Neural crest cell (in vitro differentiated cells): ENCODE measurements at regions not wholly inside any gene's neighbourhood (a gene's known extent, or its start where the extent isn't known, plus 50 kb on each side); places are given as distances from the start of the nearest gene placed in this dataset.

Source experiments
- DNase-seq: peaks from one replicate; pipeline ENCODE4 v3.0.0; 2021; ENCODE audit warnings: low read depth, mixed read lengths, low spot score
- H3K27ac Mint-ChIP-seq: one replicate; pipeline ENCODE4 v1.8.0; 2021; ENCODE audit warnings: mild to moderate bottlenecking, mixed read lengths; ENCODE audit not compliant: unreplicated experiment
- H3K27me3 Mint-ChIP-seq: 2 replicates; pipeline ENCODE4 v1.8.0; 2021; ENCODE audit warnings: low read depth, mild to moderate bottlenecking, mixed read lengths
- H3K36me3 Mint-ChIP-seq: 2 replicates; pipeline ENCODE4 v1.8.0; 2021; ENCODE audit warnings: low read depth, mild to moderate bottlenecking, mixed read lengths
- H3K4me1 Mint-ChIP-seq: 2 replicates; pipeline ENCODE4 v1.8.0; 2021; ENCODE audit warnings: mixed read lengths
- H3K4me3 Mint-ChIP-seq: one replicate; pipeline ENCODE4 v1.8.0; 2021; ENCODE audit warnings: mild to moderate bottlenecking, mixed read lengths
- H3K9me3 Mint-ChIP-seq: 2 replicates; pipeline ENCODE4 v1.8.0; 2021; ENCODE audit warnings: mixed read lengths
- TF ChIP-seq, protein P1 (sequence below): fragments of 200-600 bp; sonication (generic); conservative IDR thresholded peaks from 2 replicates; pipeline ENCODE4 v1.5.0; 2021; ENCODE audit warnings: antibody characterized with exemption, mild to moderate bottlenecking

GRCh38 chr7:119522698-119523097 is 750.3 kb upstream of the KCND2 start:
- DNase-seq: no peak
- Mint-ChIP-seq H3K4me1 (no peaks in the 10 kb centered on the region), H3K9me3 (peaks cover 2% of the 10 kb centered on the region), H3K36me3 (no peaks in the 10 kb centered on the region), H3K4me3 (no peak overlapping the region), H3K27me3 (no peaks in the 10 kb centered on the region), H3K27ac (no peak overlapping the region)
- TF ChIP-seq, protein P1, sequence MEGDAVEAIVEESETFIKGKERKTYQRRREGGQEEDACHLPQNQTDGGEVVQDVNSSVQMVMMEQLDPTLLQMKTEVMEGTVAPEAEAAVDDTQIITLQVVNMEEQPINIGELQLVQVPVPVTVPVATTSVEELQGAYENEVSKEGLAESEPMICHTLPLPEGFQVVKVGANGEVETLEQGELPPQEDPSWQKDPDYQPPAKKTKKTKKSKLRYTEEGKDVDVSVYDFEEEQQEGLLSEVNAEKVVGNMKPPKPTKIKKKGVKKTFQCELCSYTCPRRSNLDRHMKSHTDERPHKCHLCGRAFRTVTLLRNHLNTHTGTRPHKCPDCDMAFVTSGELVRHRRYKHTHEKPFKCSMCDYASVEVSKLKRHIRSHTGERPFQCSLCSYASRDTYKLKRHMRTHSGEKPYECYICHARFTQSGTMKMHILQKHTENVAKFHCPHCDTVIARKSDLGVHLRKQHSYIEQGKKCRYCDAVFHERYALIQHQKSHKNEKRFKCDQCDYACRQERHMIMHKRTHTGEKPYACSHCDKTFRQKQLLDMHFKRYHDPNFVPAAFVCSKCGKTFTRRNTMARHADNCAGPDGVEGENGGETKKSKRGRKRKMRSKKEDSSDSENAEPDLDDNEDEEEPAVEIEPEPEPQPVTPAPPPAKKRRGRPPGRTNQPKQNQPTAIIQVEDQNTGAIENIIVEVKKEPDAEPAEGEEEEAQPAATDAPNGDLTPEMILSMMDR: no peak

DNA sequence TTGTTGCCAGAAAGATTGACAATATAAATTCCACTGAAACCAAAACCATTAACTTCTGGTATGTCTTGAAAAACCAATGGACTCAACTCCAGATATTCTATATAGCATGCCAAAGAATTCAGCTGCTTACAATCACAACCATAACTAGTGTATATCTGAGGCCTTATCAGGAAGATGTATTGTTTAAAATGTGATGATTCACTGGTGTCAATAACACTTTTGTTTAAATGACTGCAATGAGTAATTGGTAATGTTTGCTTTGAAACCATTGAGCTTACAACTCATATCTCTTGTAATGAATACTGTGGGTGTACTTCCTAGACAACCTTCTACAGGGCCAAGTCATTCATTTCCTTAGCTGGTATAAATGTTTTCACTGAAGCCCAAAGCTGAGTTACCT is 727.9 kb upstream of the KCND2 start:
- no peaks in the 10 kb centered on the region for H3K4me1 Mint-ChIP-seq

DNA sequence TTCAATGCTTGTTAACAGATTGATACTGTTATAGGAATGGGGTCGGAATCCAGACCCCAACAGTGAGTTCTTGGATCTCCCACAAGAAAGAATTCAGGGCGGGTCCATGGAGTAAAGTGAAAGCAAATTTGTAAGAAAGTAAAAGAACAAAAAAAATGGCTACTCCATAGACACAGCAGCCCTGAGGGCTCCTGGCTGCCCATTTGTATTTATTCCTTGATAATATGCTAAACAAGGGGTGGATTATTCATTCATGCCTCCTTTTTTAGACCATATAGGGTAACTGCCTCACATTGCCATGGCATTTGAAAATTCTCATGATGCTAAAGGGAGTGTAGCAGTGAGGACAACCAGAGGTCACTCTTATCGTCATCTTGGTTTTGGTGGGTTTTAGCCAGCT is 717.2 kb upstream of the KCND2 start:
- Mint-ChIP-seq H3K4me1 (no peaks in the 10 kb centered on the region), H3K36me3 (no peaks in the 10 kb centered on the region)

More for the DNA sequence above, 727.9 kb upstream of the KCND2 start:
- Mint-ChIP-seq H3K9me3 (no peaks in the 10 kb centered on the region), H3K27ac (no peak overlapping the region), H3K27me3 (no peaks in the 10 kb centered on the region), H3K4me3 (no peak overlapping the region), H3K36me3 (no peaks in the 10 kb centered on the region)
- TF ChIP-seq, protein P1: no peak
- DNase-seq: no peak

DNA sequence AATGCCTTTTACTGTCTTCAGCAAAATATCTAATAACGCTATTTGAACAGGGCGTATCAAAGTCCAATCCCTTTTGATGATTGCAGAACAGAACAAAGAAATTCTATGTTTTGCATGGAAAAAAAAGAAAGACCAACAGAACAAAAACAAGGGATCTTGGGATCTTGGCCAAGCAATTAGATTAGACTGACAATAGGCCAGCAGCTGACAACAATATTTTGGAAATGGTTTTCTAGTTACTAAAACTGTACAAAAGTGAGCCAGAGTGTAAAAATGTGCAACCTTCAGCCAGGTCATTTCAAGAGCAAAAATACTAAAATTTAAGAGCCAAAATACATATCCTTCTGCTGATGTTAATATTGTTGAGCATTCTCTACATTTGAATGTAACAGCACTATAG is 716.5 kb upstream of the KCND2 start:
- Mint-ChIP-seq H3K4me1 (no peaks in the 10 kb centered on the region), H3K27ac (no peak overlapping the region), H3K27me3 (no peaks in the 10 kb centered on the region), H3K36me3 (no peaks in the 10 kb centered on the region), H3K9me3 (no peaks in the 10 kb centered on the region), H3K4me3 (no peak overlapping the region)
- TF ChIP-seq, protein P1: no peak
- no peak for DNase-seq

More for the DNA sequence above, 717.2 kb upstream of the KCND2 start:
- TF ChIP-seq, protein P1: no peak
- H3K4me3 Mint-ChIP-seq: no peak overlapping the region
- H3K27me3 Mint-ChIP-seq: no peaks in the 10 kb centered on the region
- no peaks in the 10 kb centered on the region for H3K9me3 Mint-ChIP-seq
- H3K27ac Mint-ChIP-seq: no peak overlapping the region
- DNase-seq: no peak

DNA sequence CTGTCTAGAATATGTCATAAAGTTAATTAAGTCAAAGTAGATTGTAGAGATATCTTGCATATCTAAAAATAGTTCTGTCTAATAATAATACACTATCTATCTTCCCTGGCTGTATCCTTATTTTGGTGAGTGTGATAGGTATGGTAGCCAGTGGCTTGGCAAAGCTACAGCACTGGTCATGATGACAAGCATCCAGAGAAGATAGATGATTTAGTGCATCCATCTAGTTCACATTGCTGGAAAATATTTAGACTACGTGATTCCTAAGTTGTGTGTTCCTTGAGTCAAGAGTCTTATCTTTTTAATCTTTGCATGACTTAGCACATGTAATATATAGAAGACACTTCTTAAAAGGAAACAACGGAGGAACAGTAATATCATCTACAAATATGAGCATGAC is 711.2 kb upstream of the KCND2 start:
- no peak for DNase-seq
- H3K36me3 Mint-ChIP-seq: no peaks in the 10 kb centered on the region
- no peaks in the 10 kb centered on the region for H3K27me3 Mint-ChIP-seq
- no peak overlapping the region for H3K27ac Mint-ChIP-seq
- H3K4me1 Mint-ChIP-seq: no peaks in the 10 kb centered on the region
- no peak overlapping the region for H3K4me3 Mint-ChIP-seq
- TF ChIP-seq, protein P1: no peak
- H3K9me3 Mint-ChIP-seq: peaks cover 3% of the 10 kb centered on the region

DNA sequence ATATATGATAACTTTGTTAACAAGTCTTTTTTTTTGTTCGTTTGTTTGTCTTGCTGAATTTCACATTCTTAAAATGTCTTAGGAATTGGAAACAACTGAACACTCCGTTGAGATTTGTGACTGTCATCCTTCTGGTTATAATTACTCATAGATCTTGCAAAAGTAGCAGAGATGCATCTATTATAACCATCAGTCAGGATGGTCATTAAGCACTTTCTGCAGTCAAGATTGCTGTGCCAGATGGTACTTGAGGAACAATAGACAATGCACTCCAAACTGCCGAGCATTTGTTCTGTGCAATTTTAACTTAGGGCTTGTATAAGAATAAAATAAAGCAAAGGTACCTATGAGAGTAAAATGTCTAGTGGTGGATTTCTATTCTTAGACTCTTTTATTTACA is 710.1 kb upstream of the KCND2 start:
- no peaks in the 10 kb centered on the region for H3K4me1 Mint-ChIP-seq
- no peak overlapping the region for H3K27ac Mint-ChIP-seq
- no peaks in the 10 kb centered on the region for H3K36me3 Mint-ChIP-seq
- no peak overlapping the region for H3K4me3 Mint-ChIP-seq
- H3K9me3 Mint-ChIP-seq: peaks cover 3% of the 10 kb centered on the region
- TF ChIP-seq, protein P1: no peak
- no peaks in the 10 kb centered on the region for H3K27me3 Mint-ChIP-seq
- no peak for DNase-seq
